ENCODE measurements at regions not wholly inside any gene's neighbourhood (a gene's known extent, or its start where the extent isn't known, plus 50 kb on each side); places are given as distances from the start of the nearest gene placed in this dataset.

DNA sequence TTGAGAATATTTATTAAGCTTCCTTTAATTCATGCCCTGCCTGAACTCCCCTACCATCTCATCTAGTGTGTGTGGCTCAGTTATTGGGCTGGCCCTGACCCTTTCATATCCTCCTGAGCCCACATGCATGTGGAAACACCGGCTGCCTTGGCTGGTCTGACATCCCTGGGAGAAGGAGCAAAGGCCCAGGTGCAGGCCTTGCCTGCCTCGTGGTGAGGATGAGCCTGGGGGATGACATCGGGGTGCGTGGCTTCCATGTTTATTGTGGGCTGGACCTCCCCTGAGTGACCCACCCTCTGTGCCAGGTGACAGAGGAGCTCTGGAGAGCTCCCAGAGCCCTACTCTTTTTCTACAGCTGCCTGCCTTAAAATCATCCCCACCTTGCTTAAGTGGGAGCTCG lies 69.1 kb downstream of the FOXA2 start:
- H3K27ac ChIP-seq = no peak overlapping the region
- DNase-seq = no peak
- TF ChIP-seq POLR2A (IDR thresholded peaks at IDR 0.05) (no peak), CTCF (IDR thresholded peaks at IDR 0.05) (no peak)
- intact Hi-C loops (cut with DNase I; ENCODE audit: low total_unique reads) = no loop called here
- no peaks in the 10 kb centered on the region for H3K36me3 ChIP-seq (ENCODE audit: low read depth, missing control alignments)
- no peaks in the 10 kb centered on the region for H3K9me3 ChIP-seq
- H3K4me1 ChIP-seq = no peaks in the 10 kb centered on the region
- H3K4me3 ChIP-seq = no peak overlapping the region
- 82 to 85% methylated on average over 2 to 5 of the region's 5 CpGs for WGBS, 2 donors
- H3K27me3 ChIP-seq = no peaks in the 10 kb centered on the region

GRCh38 chr20:22513574-22513973 lies 70.8 kb downstream of the FOXA2 start:
- 86 to 87% methylated on average over 4 of the region's 4 CpGs for WGBS, 2 donors
- Histone ChIP-seq H3K27me3 (no peaks in the 10 kb centered on the region), H3K27ac (no peak overlapping the region), H3K36me3 (ENCODE audit: low read depth, missing control alignments) (no peaks in the 10 kb centered on the region), H3K4me3 (no peak overlapping the region), H3K4me1 (no peaks in the 10 kb centered on the region), H3K9me3 (no peaks in the 10 kb centered on the region)
- intact Hi-C loops (cut with DNase I; ENCODE audit: low total_unique reads) = no loop called here
- DNase-seq = no peak
- TF ChIP-seq CTCF (IDR thresholded peaks at IDR 0.05) (no peak), POLR2A (IDR thresholded peaks at IDR 0.05) (no peak)

GRCh38 chr20:22512911-22513489 lies 71.4 kb downstream of the FOXA2 start:
- Histone ChIP-seq H3K27me3 (no peaks in the 10 kb centered on the region), H3K36me3 (ENCODE audit: low read depth, missing control alignments) (no peaks in the 10 kb centered on the region), H3K27ac (no peak overlapping the region), H3K4me1 (no peaks in the 10 kb centered on the region), H3K4me3 (no peak overlapping the region), H3K9me3 (no peaks in the 10 kb centered on the region)
- TF ChIP-seq CTCF (IDR thresholded peaks at IDR 0.05) = no peak
- no peak for TF ChIP-seq POLR2A (IDR thresholded peaks at IDR 0.05)
- intact Hi-C loops (cut with DNase I; ENCODE audit: low total_unique reads) = no loop called here
- WGBS, 2 donors = 70 to 73% methylated on average over 1 of the region's 1 CpG
- no peak for DNase-seq

DNA sequence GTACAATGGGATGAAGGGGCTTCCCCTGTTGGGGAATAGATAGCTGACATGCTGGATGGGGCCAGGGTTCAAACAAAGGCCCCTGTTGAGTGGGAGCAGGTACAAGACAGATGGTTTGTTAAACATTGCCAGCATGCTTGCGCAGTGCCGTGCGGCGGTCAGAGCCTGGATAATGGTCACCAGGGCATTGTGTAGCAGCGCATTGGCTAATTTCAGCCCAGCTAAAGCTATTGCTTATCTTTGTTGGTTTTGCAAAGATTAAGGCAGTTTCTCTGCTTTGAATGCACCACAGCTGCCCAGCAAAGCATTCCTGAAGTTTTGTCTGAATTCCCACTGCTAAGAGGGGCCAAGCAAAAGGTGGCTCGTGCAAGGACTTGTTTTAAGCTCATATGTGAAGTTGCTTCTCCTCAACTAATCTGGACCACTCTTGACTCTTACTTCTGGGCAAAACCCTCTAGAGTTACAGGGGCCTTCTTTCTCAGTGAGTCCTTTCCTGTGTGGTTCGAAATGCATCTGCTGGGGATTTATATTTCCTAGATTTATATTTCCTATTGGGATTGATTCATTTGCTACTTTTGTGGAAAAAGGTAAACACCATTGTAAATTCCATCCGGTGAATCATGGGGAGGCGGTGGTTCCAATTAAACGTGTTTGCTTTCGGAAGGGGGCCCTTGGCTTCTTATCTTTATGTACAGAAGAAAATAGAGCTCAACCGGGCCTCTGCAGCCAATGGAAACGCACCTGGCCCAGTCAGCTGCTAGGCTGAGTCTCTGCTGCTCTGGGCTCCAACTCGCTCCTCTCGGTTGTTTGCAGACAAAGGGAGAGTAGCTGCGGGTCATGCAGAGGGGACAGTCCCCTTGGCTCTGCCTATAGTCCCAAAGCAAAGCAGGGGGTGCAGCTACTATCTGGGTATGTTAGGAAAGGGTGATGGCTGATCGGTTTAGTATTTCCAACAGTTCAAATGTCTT lies 72.1 kb downstream of the FOXA2 start:
- H3K27me3 ChIP-seq = no peaks in the 10 kb centered on the region
- TF ChIP-seq POLR2A (IDR thresholded peaks at IDR 0.05) (no peak), CTCF (IDR thresholded peaks at IDR 0.05) (no peak)

More for the DNA sequence above, 72.1 kb downstream of the FOXA2 start:
- no peak for DNase-seq
- H3K9me3 ChIP-seq = no peaks in the 10 kb centered on the region
- intact Hi-C loops (cut with DNase I; ENCODE audit: low total_unique reads) = no loop called here
- H3K4me1 ChIP-seq = no peaks in the 10 kb centered on the region
- whole genome bisulfite sequencing, 2 donors = 43 to 45% methylated on average over 17 of the region's 17 CpGs
- no peak overlapping the region for H3K4me3 ChIP-seq
- no peak overlapping the region for H3K27ac ChIP-seq
- no peaks in the 10 kb centered on the region for H3K36me3 ChIP-seq (ENCODE audit: low read depth, missing control alignments)

Data from testis (tissue), 2 donors.